Neural progenitor cell (in vitro differentiated cells): ENCODE measurements at regions not wholly inside any gene's neighbourhood (a gene's known extent, or its start where the extent isn't known, plus 50 kb on each side); places are given as distances from the start of the nearest gene placed in this dataset.

Experiments used
- CTCF ChIP-seq: fragments of 200-600 bp; sonication (generic); IDR thresholded peaks from 2 replicates; pipeline ENCODE4 v1.5.1; 2017; ENCODE audit warnings: antibody characterized with exemption, mild to moderate bottlenecking
- EZH2 ChIP-seq: fragments of 200-600 bp; sonication (generic); IDR thresholded peaks from 2 replicates; pipeline ENCODE4 v1.6.1; 2017; ENCODE audit warnings: antibody characterized with exemption, mild to moderate bottlenecking, moderate library complexity

- TF ChIP-seq CTCF (no peak), EZH2 (no peak)
Measured at GRCh38 chr2:228845162-228845925, 425.7 kb downstream of the PID1 start.
